Stomach (tissue), 4 donors: ENCODE measurements at regions not wholly inside any gene's neighbourhood (a gene's known extent, or its start where the extent isn't known, plus 50 kb on each side); places are given as distances from the start of the nearest gene placed in this dataset.

Experiments used
- CTCF ChIP-seq, 7 experiments: fragments of 450-650 bp in 4 of 7; fragments of 200-600 bp in 3 of 7; sonication (generic) in 3 of 7; IDR thresholded peaks; one replicate each; pipeline ENCODE4 v1.5.1; 2016 to 2019; ENCODE audit warnings: antibody characterized with exemption in 7 of 7, control low read depth in 2 of 7, mild to moderate bottlenecking in 1 of 7
- EP300 ChIP-seq: sonication (generic); formaldehyde crosslinking; IDR thresholded peaks from one replicate; pipeline ENCODE4 v1.6.1; 2017; ENCODE audit warnings: antibody characterized with exemption
- POLR2A ChIP-seq, 4 donors: fragments of 450-650 bp; IDR thresholded peaks; one replicate each; pipeline ENCODE4 v1.6.1; 2016; ENCODE audit warnings: antibody characterized with exemption in 4 of 4, control low read depth in 2 of 4, mild to moderate bottlenecking in 1 of 4, moderate library complexity in 1 of 4
- POLR2AphosphoS5 ChIP-seq, 3 donors: sonication (generic); formaldehyde crosslinking; IDR thresholded peaks; one replicate each; pipeline ENCODE4 v1.6.1; 2016; ENCODE audit warnings: antibody characterized with exemption in 3 of 3

- TF ChIP-seq POLR2AphosphoS5 (IDR thresholded peaks at IDR 0.05) = no peak
- TF ChIP-seq CTCF (IDR thresholded peaks at IDR 0.05) = no peak
- TF ChIP-seq POLR2A (IDR thresholded peaks at IDR 0.05) = no peak
- no peak for TF ChIP-seq EP300
These were observed 300.7 kb downstream of the ETNK1 start for GRCh38 chr12:22925623-22926022.
